ENCODE measurements at regions not wholly inside any gene's neighbourhood (a gene's known extent, or its start where the extent isn't known, plus 50 kb on each side); places are given as distances from the start of the nearest gene placed in this dataset.

DNA sequence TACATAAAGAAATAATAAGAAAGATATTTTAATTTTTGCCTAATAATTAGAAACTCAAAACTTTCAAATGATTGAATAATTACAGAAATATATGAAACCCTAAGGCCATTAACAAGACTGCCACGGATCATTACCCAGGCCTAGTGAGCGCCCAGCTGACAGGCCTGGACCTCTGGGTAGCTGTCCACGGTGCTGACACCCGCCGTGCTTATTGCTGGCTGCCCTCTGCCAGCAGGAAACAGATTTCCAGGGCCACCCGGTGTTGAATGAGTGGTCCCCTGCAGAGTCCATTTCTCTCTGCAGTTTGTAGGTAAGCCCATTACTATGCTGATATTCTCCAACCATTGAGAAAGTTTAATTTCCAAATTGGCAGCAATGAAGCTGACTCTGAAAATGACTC, 254.4 kb upstream of the GJB5 start:
- no peak overlapping the region for H3K9ac ChIP-seq (ENCODE audit: low read depth in 1 of 2, low read length in 2 of 2)
- H3K9me3 ChIP-seq (ENCODE audit: control insufficient read depth in 1 of 2, low read length in 2 of 2), result no peaks in the 10 kb centered on the region
- no peaks in the 10 kb centered on the region for H3K36me3 ChIP-seq (ENCODE audit: control insufficient read depth in 1 of 2, insufficient read depth in 2 of 2, low read length in 2 of 2)
- H3K27ac ChIP-seq (ENCODE audit: low read depth, low read length), result no peak overlapping the region
- H3K4me1 ChIP-seq (ENCODE audit: control insufficient read depth in 1 of 2, insufficient read depth in 2 of 2, low read length in 2 of 2), result no peaks in the 10 kb centered on the region
- H3K4me3 ChIP-seq (ENCODE audit: low read depth in 1 of 2, low read length in 2 of 2), result no peak overlapping the region
- H3K27me3 ChIP-seq (ENCODE audit: control insufficient read depth in 1 of 2, insufficient read depth in 2 of 2, low read length in 2 of 2), result no peaks in the 10 kb centered on the region

DNA sequence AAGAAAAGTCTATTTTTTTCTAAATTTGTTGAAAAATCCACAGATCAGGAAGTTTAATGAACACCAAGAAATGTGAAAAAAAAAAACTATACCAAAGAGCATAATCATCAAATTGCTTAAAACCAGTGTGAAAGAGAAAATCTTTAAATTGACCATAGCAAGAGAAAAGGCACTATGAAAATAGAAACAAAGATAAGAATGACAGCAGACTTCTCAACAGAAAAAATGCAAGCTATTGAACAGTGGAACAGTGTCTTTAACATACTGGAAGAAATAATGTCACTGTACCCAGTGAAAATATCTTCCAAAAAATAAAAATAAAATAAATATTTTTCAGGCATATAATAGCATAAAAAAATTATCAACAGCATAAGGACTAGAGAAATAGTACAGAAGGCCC, 243.0 kb upstream of the GJB5 start:
- peaks cover 2 to 22% of the 10 kb centered on the region in 2 donors for H3K9me3 ChIP-seq (ENCODE audit: control insufficient read depth in 1 of 2, low read length in 2 of 2)
- H3K4me1 ChIP-seq (ENCODE audit: control insufficient read depth in 1 of 2, insufficient read depth in 2 of 2, low read length in 2 of 2), result no peaks in the 10 kb centered on the region
- no peak overlapping the region for H3K4me3 ChIP-seq (ENCODE audit: low read depth in 1 of 2, low read length in 2 of 2)
- H3K27me3 ChIP-seq (ENCODE audit: control insufficient read depth in 1 of 2, insufficient read depth in 2 of 2, low read length in 2 of 2), result no peaks in the 10 kb centered on the region
- H3K36me3 ChIP-seq (ENCODE audit: control insufficient read depth in 1 of 2, insufficient read depth in 2 of 2, low read length in 2 of 2), result no peaks in the 10 kb centered on the region
- H3K9ac ChIP-seq (ENCODE audit: low read depth in 1 of 2, low read length in 2 of 2), result no peak overlapping the region
- H3K27ac ChIP-seq (ENCODE audit: low read depth, low read length), result no peak overlapping the region

DNA sequence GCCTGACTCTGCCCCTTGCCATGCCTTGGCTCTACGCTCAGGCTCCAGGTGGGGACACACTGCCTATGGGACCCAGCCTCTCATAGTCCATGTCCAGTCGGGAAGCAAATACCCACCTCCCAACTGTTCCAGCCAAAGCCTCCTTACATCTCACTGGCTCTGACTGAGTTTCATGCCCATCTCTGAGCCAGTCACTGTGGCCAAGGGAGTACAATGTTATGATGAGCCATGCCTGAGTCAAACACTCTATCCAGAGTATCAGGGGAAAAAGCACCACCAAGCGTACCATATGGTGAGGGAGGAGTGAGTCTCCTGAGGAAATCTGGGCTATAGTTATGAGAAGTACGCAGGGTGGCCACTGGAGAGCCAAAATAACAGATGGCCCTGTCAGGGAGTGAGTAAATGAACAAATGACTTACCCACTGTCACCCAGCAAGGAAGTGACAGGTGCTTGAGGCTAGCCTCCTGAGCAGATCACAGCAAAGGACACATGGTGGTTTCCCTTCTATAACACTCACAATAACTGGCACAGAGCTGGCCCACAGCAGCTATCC, 236.6 kb upstream of the GJB5 start:
- Histone ChIP-seq H3K27ac (ENCODE audit: low read depth, low read length) (no peak overlapping the region), H3K9me3 (ENCODE audit: control insufficient read depth in 1 of 2, low read length in 2 of 2) (no peaks in the 10 kb centered on the region), H3K36me3 (ENCODE audit: control insufficient read depth in 1 of 2, insufficient read depth in 2 of 2, low read length in 2 of 2) (no peaks in the 10 kb centered on the region), H3K4me3 (ENCODE audit: low read depth in 1 of 2, low read length in 2 of 2) (no peak overlapping the region), H3K9ac (ENCODE audit: low read depth in 1 of 2, low read length in 2 of 2) (no peak overlapping the region), H3K27me3 (ENCODE audit: control insufficient read depth in 1 of 2, insufficient read depth in 2 of 2, low read length in 2 of 2) (no peaks in the 10 kb centered on the region), H3K4me1 (ENCODE audit: control insufficient read depth in 1 of 2, insufficient read depth in 2 of 2, low read length in 2 of 2) (no peaks in the 10 kb centered on the region)

DNA sequence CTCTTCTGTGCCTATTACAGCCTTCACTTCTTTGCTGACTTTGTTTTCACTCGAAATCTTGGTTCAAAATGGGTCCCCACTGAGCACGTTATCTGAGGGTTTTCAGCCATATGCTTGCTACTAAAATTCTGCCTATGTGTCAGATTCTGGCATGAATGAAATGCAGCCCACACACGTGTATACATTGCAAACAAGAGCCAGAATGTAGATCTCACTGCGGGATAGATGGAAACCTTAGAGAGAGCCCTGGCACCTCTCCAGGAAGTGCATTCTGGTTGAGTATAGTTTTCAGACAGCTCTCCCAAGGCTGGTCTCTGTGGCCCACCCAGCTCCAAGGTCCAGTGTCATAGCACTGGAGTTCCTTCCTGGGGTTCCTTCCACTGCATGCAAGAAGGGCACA, 234.7 kb upstream of the GJB5 start:
- H3K27me3 ChIP-seq (ENCODE audit: control insufficient read depth in 1 of 2, insufficient read depth in 2 of 2, low read length in 2 of 2), result no peaks in the 10 kb centered on the region
- no peaks in the 10 kb centered on the region for H3K9me3 ChIP-seq (ENCODE audit: control insufficient read depth in 1 of 2, low read length in 2 of 2)
- H3K9ac ChIP-seq (ENCODE audit: low read depth in 1 of 2, low read length in 2 of 2), result no peak overlapping the region
- H3K27ac ChIP-seq (ENCODE audit: low read depth, low read length), result no peak overlapping the region
- no peak overlapping the region for H3K4me3 ChIP-seq (ENCODE audit: low read depth in 1 of 2, low read length in 2 of 2)
- no peaks in the 10 kb centered on the region for H3K36me3 ChIP-seq (ENCODE audit: control insufficient read depth in 1 of 2, insufficient read depth in 2 of 2, low read length in 2 of 2)
- no peaks in the 10 kb centered on the region for H3K4me1 ChIP-seq (ENCODE audit: control insufficient read depth in 1 of 2, insufficient read depth in 2 of 2, low read length in 2 of 2)

DNA sequence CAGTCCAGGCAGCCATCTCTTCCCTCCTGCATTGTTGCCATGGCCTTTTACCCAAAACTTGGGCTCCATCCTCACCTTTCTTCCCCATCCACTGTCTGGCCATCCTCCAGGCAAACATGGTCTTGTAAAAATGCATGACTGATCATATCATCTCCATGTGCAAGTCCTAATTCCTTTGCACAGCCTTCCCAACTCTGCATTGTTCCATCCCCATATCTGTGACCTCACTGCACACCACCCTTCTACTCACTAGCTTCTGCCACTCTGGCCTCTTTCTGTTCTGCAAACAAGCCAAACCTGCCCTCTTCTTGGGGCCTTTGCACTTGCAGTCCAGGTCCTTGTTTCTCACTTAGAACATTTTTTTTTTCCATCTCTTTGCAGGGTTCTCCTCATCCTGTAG, 230.1 kb upstream of the GJB5 start:
- no peaks in the 10 kb centered on the region for H3K9me3 ChIP-seq (ENCODE audit: control insufficient read depth in 1 of 2, low read length in 2 of 2)
- H3K9ac ChIP-seq (ENCODE audit: low read depth in 1 of 2, low read length in 2 of 2), result no peak overlapping the region
- H3K4me3 ChIP-seq (ENCODE audit: low read depth in 1 of 2, low read length in 2 of 2), result no peak overlapping the region
- no peaks in the 10 kb centered on the region for H3K36me3 ChIP-seq (ENCODE audit: control insufficient read depth in 1 of 2, insufficient read depth in 2 of 2, low read length in 2 of 2)
- H3K27me3 ChIP-seq (ENCODE audit: control insufficient read depth in 1 of 2, insufficient read depth in 2 of 2, low read length in 2 of 2), result no peaks in the 10 kb centered on the region
- H3K4me1 ChIP-seq (ENCODE audit: control insufficient read depth in 1 of 2, insufficient read depth in 2 of 2, low read length in 2 of 2), result no peaks in the 10 kb centered on the region
- no peak overlapping the region for H3K27ac ChIP-seq (ENCODE audit: low read depth, low read length)

DNA sequence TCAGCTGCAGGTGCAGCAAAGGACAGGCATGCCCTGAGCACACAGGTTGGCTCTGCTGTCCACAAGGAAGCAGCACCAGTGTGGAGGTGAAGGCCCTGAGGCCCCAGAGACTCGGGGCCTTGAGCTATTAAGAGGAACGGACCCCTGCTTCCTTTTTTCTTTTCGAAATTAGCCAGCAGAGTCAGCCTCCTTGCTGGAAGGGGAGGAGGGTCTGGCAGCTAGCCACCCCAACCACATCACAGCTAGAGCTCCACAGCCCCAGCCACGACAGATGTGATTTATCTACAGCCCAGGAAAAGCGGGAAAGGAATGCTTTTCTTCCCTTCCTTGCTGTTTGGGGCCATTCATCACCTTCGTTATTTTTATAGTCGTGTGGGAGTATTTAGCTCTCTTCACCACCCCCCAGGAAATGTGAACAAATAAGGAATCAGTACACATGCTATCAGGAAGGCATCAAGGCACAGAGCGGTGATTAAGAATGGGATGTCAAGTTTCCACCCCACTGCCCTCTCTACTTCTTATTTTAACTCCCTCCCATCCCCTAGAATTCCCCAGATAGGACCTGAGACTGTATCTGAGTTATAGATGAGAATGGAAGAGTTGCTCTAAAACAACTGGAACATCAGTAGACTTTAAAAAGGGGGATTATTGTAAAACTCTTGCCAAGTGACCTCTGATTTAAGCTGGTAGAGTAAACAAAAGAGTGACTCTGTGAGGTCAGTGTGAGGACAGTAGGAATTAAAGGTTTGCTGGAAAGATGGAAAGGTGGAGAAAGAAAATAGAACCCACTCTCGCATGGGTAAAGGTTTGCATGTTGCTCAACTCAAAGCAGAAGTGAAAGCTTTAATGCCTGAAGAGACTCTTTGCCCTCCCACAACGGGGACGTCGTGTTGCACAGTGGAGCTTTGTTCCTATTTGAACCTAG, 224.7 kb upstream of the GJB5 start:
- Histone ChIP-seq H3K9me3 (ENCODE audit: control insufficient read depth in 1 of 2, low read length in 2 of 2) (no peaks in the 10 kb centered on the region), H3K9ac (ENCODE audit: low read depth in 1 of 2, low read length in 2 of 2) (no peak overlapping the region), H3K27ac (ENCODE audit: low read depth, low read length) (no peak overlapping the region), H3K36me3 (ENCODE audit: control insufficient read depth in 1 of 2, insufficient read depth in 2 of 2, low read length in 2 of 2) (no peaks in the 10 kb centered on the region), H3K4me1 (ENCODE audit: control insufficient read depth in 1 of 2, insufficient read depth in 2 of 2, low read length in 2 of 2) (no peaks in the 10 kb centered on the region), H3K4me3 (ENCODE audit: low read depth in 1 of 2, low read length in 2 of 2) (no peak overlapping the region), H3K27me3 (ENCODE audit: control insufficient read depth in 1 of 2, insufficient read depth in 2 of 2, low read length in 2 of 2) (peaks cover 0 to 2% of the 10 kb centered on the region in 2 donors)

DNA sequence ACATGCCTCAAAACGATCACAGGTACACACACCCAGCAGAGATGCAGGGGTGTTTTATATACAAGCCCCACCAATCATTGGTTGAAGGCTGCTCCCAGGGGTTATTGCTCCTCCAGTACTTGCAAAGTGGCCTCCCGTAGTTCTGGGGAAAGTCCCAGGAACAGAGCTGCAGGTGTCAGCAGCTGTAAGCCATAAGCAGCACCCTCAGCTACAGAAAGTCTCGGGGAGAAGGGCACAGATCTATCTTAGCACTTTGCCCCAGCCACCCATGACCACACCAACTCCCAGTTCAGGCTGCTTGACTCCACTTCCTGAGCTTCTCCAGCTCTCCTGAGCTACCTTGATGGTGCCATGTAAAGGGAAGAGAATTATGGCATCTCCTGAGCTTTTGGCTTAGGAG, 222.7 kb upstream of the GJB5 start:
- H3K27ac ChIP-seq (ENCODE audit: low read depth, low read length), result no peak overlapping the region
- no peak overlapping the region for H3K4me3 ChIP-seq (ENCODE audit: low read depth in 1 of 2, low read length in 2 of 2)
- H3K27me3 ChIP-seq (ENCODE audit: control insufficient read depth in 1 of 2, insufficient read depth in 2 of 2, low read length in 2 of 2), result peaks cover 0 to 2% of the 10 kb centered on the region in 2 donors
- H3K4me1 ChIP-seq (ENCODE audit: control insufficient read depth in 1 of 2, insufficient read depth in 2 of 2, low read length in 2 of 2), result no peaks in the 10 kb centered on the region
- H3K36me3 ChIP-seq (ENCODE audit: control insufficient read depth in 1 of 2, insufficient read depth in 2 of 2, low read length in 2 of 2), result no peaks in the 10 kb centered on the region
- H3K9ac ChIP-seq (ENCODE audit: low read depth in 1 of 2, low read length in 2 of 2), result no peak overlapping the region
- H3K9me3 ChIP-seq (ENCODE audit: control insufficient read depth in 1 of 2, low read length in 2 of 2), result no peaks in the 10 kb centered on the region

DNA sequence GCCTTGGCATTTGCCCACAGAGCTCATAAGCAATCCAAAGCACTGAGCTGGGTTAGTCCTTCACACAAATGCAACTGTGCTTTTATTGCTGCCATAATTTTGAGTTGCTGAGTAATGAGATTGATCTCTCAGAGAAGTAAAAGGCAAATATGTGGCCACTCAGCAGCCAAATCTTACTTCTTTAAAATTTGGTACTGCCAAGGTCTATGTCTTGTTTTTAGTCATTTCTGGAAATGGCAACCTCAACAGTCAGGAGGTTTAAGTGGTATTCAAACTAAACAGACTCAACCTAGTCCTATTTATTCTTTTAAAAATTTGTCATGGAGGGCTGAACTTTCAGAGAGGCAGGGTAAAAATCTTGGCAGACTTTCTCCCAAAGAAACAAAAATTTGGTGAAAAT, 216.4 kb upstream of the GJB5 start:
- Histone ChIP-seq H3K4me3 (ENCODE audit: low read depth in 1 of 2, low read length in 2 of 2) (no peak overlapping the region), H3K9ac (ENCODE audit: low read depth in 1 of 2, low read length in 2 of 2) (no peak overlapping the region), H3K27me3 (ENCODE audit: control insufficient read depth in 1 of 2, insufficient read depth in 2 of 2, low read length in 2 of 2) (peaks cover 0 to 5% of the 10 kb centered on the region in 2 donors), H3K27ac (ENCODE audit: low read depth, low read length) (no peak overlapping the region), H3K4me1 (ENCODE audit: control insufficient read depth in 1 of 2, insufficient read depth in 2 of 2, low read length in 2 of 2) (no peaks in the 10 kb centered on the region), H3K9me3 (ENCODE audit: control insufficient read depth in 1 of 2, low read length in 2 of 2) (no peaks in the 10 kb centered on the region), H3K36me3 (ENCODE audit: control insufficient read depth in 1 of 2, insufficient read depth in 2 of 2, low read length in 2 of 2) (no peaks in the 10 kb centered on the region)

DNA sequence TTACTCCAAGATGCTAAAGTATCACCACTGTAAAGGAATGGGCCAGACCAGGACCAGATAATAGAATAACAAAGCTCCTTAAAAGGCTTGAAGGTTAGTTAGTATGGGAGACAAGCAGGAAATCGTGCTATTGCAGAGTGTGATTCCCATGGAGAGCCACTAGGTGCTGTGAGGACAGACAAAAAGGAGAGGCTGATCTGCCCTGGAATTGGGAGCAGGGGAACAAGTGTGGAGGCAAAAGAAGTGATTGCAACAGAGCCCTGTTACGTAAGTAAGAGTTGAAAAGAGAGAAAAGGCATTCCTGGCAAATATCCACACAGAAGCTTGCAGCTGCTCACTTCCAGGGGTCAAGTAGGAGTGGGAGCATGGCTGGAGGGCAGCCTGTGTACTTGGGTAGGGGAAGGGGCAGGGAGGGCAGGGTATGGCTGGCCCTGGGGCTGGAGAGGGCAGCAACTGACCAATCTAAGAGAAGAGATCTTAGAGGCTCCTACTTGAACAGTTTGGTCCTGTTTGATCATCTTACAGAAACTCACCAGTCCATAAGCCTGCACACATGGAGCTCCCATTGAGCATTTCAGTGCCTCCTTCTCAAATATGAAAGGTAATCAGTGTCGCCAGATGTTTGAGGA, 207.7 kb upstream of the GJB5 start:
- H3K9ac ChIP-seq (ENCODE audit: low read depth in 1 of 2, low read length in 2 of 2), result no peak overlapping the region
- no peaks in the 10 kb centered on the region for H3K9me3 ChIP-seq (ENCODE audit: control insufficient read depth in 1 of 2, low read length in 2 of 2)
- no peak overlapping the region for H3K27ac ChIP-seq (ENCODE audit: low read depth, low read length)
- H3K4me1 ChIP-seq (ENCODE audit: control insufficient read depth in 1 of 2, insufficient read depth in 2 of 2, low read length in 2 of 2), result no peaks in the 10 kb centered on the region
- no peaks in the 10 kb centered on the region for H3K36me3 ChIP-seq (ENCODE audit: control insufficient read depth in 1 of 2, insufficient read depth in 2 of 2, low read length in 2 of 2)
- no peak overlapping the region for H3K4me3 ChIP-seq (ENCODE audit: low read depth in 1 of 2, low read length in 2 of 2)
- H3K27me3 ChIP-seq (ENCODE audit: control insufficient read depth in 1 of 2, insufficient read depth in 2 of 2, low read length in 2 of 2), result peaks cover 0 to 4% of the 10 kb centered on the region in 2 donors

DNA sequence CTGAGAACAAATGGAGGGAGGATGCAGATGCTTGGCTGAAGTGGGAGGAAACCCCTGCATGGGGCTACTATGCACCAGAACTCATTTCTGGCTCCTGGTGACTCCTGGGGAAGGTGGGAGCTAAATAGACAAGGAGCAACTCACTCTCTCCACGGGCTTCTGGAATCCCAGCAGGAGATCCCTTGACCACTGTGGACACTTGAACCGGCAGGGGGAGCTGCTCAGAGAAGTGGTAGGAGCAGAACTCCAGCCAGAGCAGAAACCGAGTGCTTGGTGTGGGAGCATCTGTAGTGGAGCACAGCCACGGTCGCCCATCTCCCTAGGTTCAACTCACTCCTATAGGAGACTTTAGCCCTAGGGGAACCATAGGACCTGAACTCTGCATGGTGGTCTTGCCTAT, 205.6 kb upstream of the GJB5 start:
- H3K9me3 ChIP-seq (ENCODE audit: control insufficient read depth in 1 of 2, low read length in 2 of 2), result no peaks in the 10 kb centered on the region
- H3K36me3 ChIP-seq (ENCODE audit: control insufficient read depth in 1 of 2, insufficient read depth in 2 of 2, low read length in 2 of 2), result no peaks in the 10 kb centered on the region
- no peak overlapping the region for H3K27ac ChIP-seq (ENCODE audit: low read depth, low read length)
- peaks cover 0 to 4% of the 10 kb centered on the region in 2 donors for H3K27me3 ChIP-seq (ENCODE audit: control insufficient read depth in 1 of 2, insufficient read depth in 2 of 2, low read length in 2 of 2)
- H3K4me3 ChIP-seq (ENCODE audit: low read depth in 1 of 2, low read length in 2 of 2), result no peak overlapping the region
- H3K4me1 ChIP-seq (ENCODE audit: control insufficient read depth in 1 of 2, insufficient read depth in 2 of 2, low read length in 2 of 2), result no peaks in the 10 kb centered on the region
- H3K9ac ChIP-seq (ENCODE audit: low read depth in 1 of 2, low read length in 2 of 2), result no peak overlapping the region

All from duodenal mucosa (tissue), 2 donors.